NCI-H1694 treated with DMSO at 0.1 percent for 48 hours (cell line): ENCODE measurements at regions not wholly inside any gene's neighbourhood (a gene's known extent, or its start where the extent isn't known, plus 50 kb on each side); places are given as distances from the start of the nearest gene placed in this dataset.

Source experiments
- DNase-seq: peaks from one replicate; lab custom pipeline; 2025; lab: John Stamatoyannopoulos, UW

GRCh38 chr14:21985081-21985480, 311.5 kb upstream of the OR4E1 start:
- DNase-seq, result no peak

- DNase-seq, result no peak
Observed at GRCh38 chr14:21978999-21979314, 305.3 kb upstream of the OR4E1 start.

GRCh38 chr14:21978184-21978998, 304.8 kb upstream of the OR4E1 start:
- DNase-seq, result no peak

- DNase-seq, result no peak
Observed at GRCh38 chr14:21974741-21975140, 301.1 kb upstream of the OR4E1 start.

GRCh38 chr14:21965042-21965441, 291.4 kb upstream of the OR4E1 start:
- no peak for DNase-seq

GRCh38 chr14:21964180-21964579, 290.6 kb upstream of the OR4E1 start:
- no peak for DNase-seq

- DNase-seq, result no peak
Observed at GRCh38 chr14:21960636-21961035, 287.0 kb upstream of the OR4E1 start.

- DNase-seq, result no peak
Observed at GRCh38 chr14:21941885-21942284, 268.3 kb upstream of the OR4E1 start.

GRCh38 chr14:21940887-21941856, 267.6 kb upstream of the OR4E1 start:
- no peak for DNase-seq

- no peak for DNase-seq
Observed at GRCh38 chr14:21939836-21940235, 266.2 kb upstream of the OR4E1 start.

- DNase-seq, result no peak
Observed at GRCh38 chr14:21937996-21938395, 264.4 kb upstream of the OR4E1 start.

- DNase-seq, result no peak
Observed at GRCh38 chr14:21933681-21934080, 260.1 kb upstream of the OR4E1 start.

- no peak for DNase-seq
Observed at GRCh38 chr14:21924479-21924878, 250.9 kb upstream of the OR4E1 start.

GRCh38 chr14:21923820-21924219, 250.2 kb upstream of the OR4E1 start:
- DNase-seq, result no peak

GRCh38 chr14:21921453-21921852, 247.8 kb upstream of the OR4E1 start:
- no peak for DNase-seq

- peak; percentile 39 for DNase-seq
Observed at GRCh38 chr14:21917699-21918436, 244.2 kb upstream of the OR4E1 start.

- no peak for DNase-seq
Observed at GRCh38 chr14:21915826-21916225, 242.2 kb upstream of the OR4E1 start.

- peak; percentile 50 for DNase-seq
Observed at GRCh38 chr14:21913759-21914158, 240.1 kb upstream of the OR4E1 start.

- no peak for DNase-seq
Observed at GRCh38 chr14:21912367-21912766, 238.7 kb upstream of the OR4E1 start.

- no peak for DNase-seq
Observed at GRCh38 chr14:21911877-21912276, 238.3 kb upstream of the OR4E1 start.

GRCh38 chr14:21910260-21910659, 236.6 kb upstream of the OR4E1 start:
- no peak for DNase-seq

- no peak for DNase-seq
Observed at GRCh38 chr14:21902561-21903181, 229.1 kb upstream of the OR4E1 start.
